ENCODE measurements at regions not wholly inside any gene's neighbourhood (a gene's known extent, or its start where the extent isn't known, plus 50 kb on each side); places are given as distances from the start of the nearest gene placed in this dataset.

DNA sequence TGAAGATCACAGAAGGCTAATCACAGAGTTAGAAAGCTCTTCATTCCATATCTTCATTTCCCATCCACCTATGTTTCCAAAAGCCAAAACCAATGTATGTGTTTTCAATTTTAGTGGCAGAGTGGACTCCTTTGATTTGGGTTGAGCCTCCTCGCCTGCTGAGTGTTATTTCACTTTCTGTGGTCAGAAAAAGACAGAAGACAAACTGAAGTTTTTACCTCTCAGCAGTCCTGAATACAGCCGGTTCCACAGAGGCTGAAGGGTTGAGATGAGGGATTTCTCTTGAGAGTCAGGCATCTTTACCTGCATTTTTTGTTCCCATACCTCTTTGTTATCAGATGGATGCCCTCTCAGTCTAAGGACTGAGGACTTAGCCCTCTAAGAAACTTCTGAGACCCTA lies 659.6 kb downstream of the CCSER2 start:
- DNase-seq (no peak), ATAC-seq (ENCODE audit: low read depth) (no peak)
- Histone ChIP-seq H3K4me2 (ENCODE audit: low read depth, low read length) (no peak overlapping the region), H2BK15ac (ENCODE audit: low read depth, low read length) (no peak overlapping the region), H3K4me1 (ENCODE audit: control insufficient read depth, insufficient read depth, low read length) (no peaks in the 10 kb centered on the region), H4K5ac (ENCODE audit: low read depth, low read length) (no peak overlapping the region), H3K9me1 (ENCODE audit: insufficient read depth, low read length) (no peaks in the 10 kb centered on the region), H2BK20ac (ENCODE audit: low read depth, low read length) (no peak overlapping the region), H3K4me3 (ENCODE audit: insufficient read depth, low read depth, low read length) (no peak overlapping the region), H2AK5ac (ENCODE audit: low read depth, low read length) (no peak overlapping the region), H3K27ac (ENCODE audit: insufficient read depth, low read length) (no peak overlapping the region), H3K14ac (replicated peaks; ENCODE audit: low read depth, low read length) (no peak overlapping the region), H2AK9ac (replicated peaks; ENCODE audit: low read depth, low read length, poor library complexity) (no peak overlapping the region), H3K4ac (ENCODE audit: low read depth, low read length) (no peak overlapping the region), H2AFZ (replicated peaks; ENCODE audit: low read length, poor library complexity) (no peak overlapping the region), H3K27me3 (ENCODE audit: control insufficient read depth, insufficient read depth, low read length) (no peaks in the 10 kb centered on the region), H4K20me1 (ENCODE audit: insufficient read depth, low read length) (no peaks in the 10 kb centered on the region), H3K36me3 (ENCODE audit: control insufficient read depth, insufficient read depth, low read length) (no peaks in the 10 kb centered on the region), H4K8ac (ENCODE audit: low read depth in 2 of 2, low read length in 2 of 2) (no peak overlapping the region), H3K9me3 (ENCODE audit: control insufficient read depth, insufficient read depth, low read length) (peaks cover 10% of the 10 kb centered on the region), H2BK120ac (ENCODE audit: low read depth, low read length) (no peak overlapping the region), H3K9ac (ENCODE audit: low read depth, low read length) (no peak overlapping the region), H3K56ac (ENCODE audit: extremely low read depth, insufficient read depth, low read length) (no peak overlapping the region), H3K23ac (ENCODE audit: low read depth, low read length) (no peak overlapping the region), H2BK5ac (ENCODE audit: low read depth, low read length, poor library complexity, severe bottlenecking) (no peak overlapping the region), H4K91ac (ENCODE audit: insufficient read depth, low read depth, low read length) (no peak overlapping the region), H3K18ac (ENCODE audit: low read depth, low read length) (no peak overlapping the region), H3K79me1 (ENCODE audit: low read depth in 1 of 2, low read length in 2 of 2) (no peaks in the 10 kb centered on the region)
- intact Hi-C loops (cut with micrococcal nuclease): no loop called here
- 33% methylated on average over 1 of the region's 2 CpGs; no CpG with 5 or more reads in 1 of the 2 experiments for WGBS, 2 experiments (ENCODE audit: extremely low coverage in 2 of 2, insufficient read length in 1 of 2)
- CTCF ChIA-PET: no interaction called here
- in situ Hi-C loops (cut with MboI; ENCODE audit: low sequenced_read_pairs): no loop called here
- dilution Hi-C loops (cut with HindIII; ENCODE audit: low sequenced_read_pairs, unreplicated experiment): no loop called here
- POLR2A ChIA-PET (ENCODE audit: unreplicated experiment): no interaction called here
- BruUV-seq (replicated peaks): no TSS peak
- no peak for TF ChIP-seq MAZ (IDR thresholded peaks at IDR 0.05; ENCODE audit: borderline replicate concordance, low read depth, low read length)
- TF ChIP-seq, protein P1, sequence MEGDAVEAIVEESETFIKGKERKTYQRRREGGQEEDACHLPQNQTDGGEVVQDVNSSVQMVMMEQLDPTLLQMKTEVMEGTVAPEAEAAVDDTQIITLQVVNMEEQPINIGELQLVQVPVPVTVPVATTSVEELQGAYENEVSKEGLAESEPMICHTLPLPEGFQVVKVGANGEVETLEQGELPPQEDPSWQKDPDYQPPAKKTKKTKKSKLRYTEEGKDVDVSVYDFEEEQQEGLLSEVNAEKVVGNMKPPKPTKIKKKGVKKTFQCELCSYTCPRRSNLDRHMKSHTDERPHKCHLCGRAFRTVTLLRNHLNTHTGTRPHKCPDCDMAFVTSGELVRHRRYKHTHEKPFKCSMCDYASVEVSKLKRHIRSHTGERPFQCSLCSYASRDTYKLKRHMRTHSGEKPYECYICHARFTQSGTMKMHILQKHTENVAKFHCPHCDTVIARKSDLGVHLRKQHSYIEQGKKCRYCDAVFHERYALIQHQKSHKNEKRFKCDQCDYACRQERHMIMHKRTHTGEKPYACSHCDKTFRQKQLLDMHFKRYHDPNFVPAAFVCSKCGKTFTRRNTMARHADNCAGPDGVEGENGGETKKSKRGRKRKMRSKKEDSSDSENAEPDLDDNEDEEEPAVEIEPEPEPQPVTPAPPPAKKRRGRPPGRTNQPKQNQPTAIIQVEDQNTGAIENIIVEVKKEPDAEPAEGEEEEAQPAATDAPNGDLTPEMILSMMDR (conservative IDR thresholded peaks at IDR 0.05; ENCODE audit: low read depth, low read length): no peak
- TF ChIP-seq BHLHE40 (IDR thresholded peaks at IDR 0.05; ENCODE audit: low read depth, low read length): no peak
- TF ChIP-seq POLR2A (IDR thresholded peaks at IDR 0.05; ENCODE audit: low read depth, low read length): no peak
- TF ChIP-seq NFE2L2 (IDR thresholded peaks at IDR 0.05; ENCODE audit: low read depth, low read length): no peak
- no peak for TF ChIP-seq MXI1 (IDR thresholded peaks at IDR 0.05; ENCODE audit: borderline replicate concordance, low read depth, low read length)
- TF ChIP-seq CEBPB (IDR thresholded peaks at IDR 0.05; ENCODE audit: low read depth, low read length): no peak
- TF ChIP-seq, protein P2, sequence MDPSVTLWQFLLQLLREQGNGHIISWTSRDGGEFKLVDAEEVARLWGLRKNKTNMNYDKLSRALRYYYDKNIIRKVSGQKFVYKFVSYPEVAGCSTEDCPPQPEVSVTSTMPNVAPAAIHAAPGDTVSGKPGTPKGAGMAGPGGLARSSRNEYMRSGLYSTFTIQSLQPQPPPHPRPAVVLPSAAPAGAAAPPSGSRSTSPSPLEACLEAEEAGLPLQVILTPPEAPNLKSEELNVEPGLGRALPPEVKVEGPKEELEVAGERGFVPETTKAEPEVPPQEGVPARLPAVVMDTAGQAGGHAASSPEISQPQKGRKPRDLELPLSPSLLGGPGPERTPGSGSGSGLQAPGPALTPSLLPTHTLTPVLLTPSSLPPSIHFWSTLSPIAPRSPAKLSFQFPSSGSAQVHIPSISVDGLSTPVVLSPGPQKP (IDR thresholded peaks at IDR 0.05; ENCODE audit: borderline replicate concordance, low read depth, low read length): no peak
- TF ChIP-seq, protein P3, sequence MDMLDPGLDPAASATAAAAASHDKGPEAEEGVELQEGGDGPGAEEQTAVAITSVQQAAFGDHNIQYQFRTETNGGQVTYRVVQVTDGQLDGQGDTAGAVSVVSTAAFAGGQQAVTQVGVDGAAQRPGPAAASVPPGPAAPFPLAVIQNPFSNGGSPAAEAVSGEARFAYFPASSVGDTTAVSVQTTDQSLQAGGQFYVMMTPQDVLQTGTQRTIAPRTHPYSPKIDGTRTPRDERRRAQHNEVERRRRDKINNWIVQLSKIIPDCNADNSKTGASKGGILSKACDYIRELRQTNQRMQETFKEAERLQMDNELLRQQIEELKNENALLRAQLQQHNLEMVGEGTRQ (IDR thresholded peaks at IDR 0.05; ENCODE audit: low read depth, low read length): no peak
- TF ChIP-seq SMC3 (IDR thresholded peaks at IDR 0.05; ENCODE audit: low read depth, low read length): no peak
